Erythroblast (primary cell): ENCODE measurements at regions not wholly inside any gene's neighbourhood (a gene's known extent, or its start where the extent isn't known, plus 50 kb on each side); places are given as distances from the start of the nearest gene placed in this dataset.

Experiments used
- GATA1 ChIP-seq: IDR thresholded peaks from 2 replicates; pipeline ENCODE4 v1.6.1; 2011; ENCODE audit warnings: low read depth, mild to moderate bottlenecking, control low read depth, low read length, moderate library complexity
- POLR2A ChIP-seq: IDR thresholded peaks from 2 replicates; pipeline ENCODE4 v1.6.1; 2011; ENCODE audit warnings: mild to moderate bottlenecking, low read length

- no peak for TF ChIP-seq POLR2A
- TF ChIP-seq GATA1 = no peak
Observed at GRCh38 chr1:238895911-238896310, 490.5 kb upstream of the CHRM3 start.
